ENCODE measurements at regions not wholly inside any gene's neighbourhood (a gene's known extent, or its start where the extent isn't known, plus 50 kb on each side); places are given as distances from the start of the nearest gene placed in this dataset.

GRCh38 chr6:66605011-66605410 lies 898.0 kb upstream of the EYS start:
- Histone ChIP-seq H3K4me1 (ENCODE audit: control insufficient read depth in 1 of 2, low read depth in 2 of 2) (no peaks in the 10 kb centered on the region), H3K27me3 (replicated peaks; ENCODE audit: insufficient read depth) (no peaks in the 10 kb centered on the region), H3K4me3 (no peak overlapping the region), H3K36me3 (no peaks in the 10 kb centered on the region), H3K27ac (no peak overlapping the region), H3K9me3 (no peaks in the 10 kb centered on the region)
- no peak for DNase-seq (ENCODE audit: low spot score)
- no peak for ATAC-seq (ENCODE audit: insufficient number of reproducible peaks, low FRiP score, low read depth)
- TF ChIP-seq CTCF (IDR thresholded peaks at IDR 0.05): no peak

DNA sequence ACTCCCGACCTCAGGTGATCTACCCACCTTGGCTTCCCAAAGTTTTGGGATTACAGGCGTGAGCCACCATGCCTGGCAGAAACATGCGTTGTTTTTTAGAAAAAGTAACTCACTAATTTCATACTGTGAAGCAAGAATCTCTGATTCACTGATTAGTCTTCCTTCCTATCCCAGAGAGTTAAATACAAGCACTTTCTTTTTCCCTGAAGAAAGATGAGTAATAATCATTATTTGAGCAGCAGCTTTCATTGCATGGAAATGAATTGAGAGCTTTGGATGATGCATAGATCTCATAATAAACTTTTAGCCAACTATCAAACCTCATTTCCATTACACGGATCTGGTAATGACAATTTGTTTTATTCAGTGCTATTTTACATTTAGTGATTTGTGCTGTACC lies 892.5 kb upstream of the EYS start:
- TF ChIP-seq CTCF (IDR thresholded peaks at IDR 0.05): no peak
- ATAC-seq (ENCODE audit: insufficient number of reproducible peaks, low FRiP score, low read depth) (no peak), DNase-seq (ENCODE audit: low spot score) (no peak)
- Histone ChIP-seq H3K4me3 (no peak overlapping the region), H3K27ac (no peak overlapping the region), H3K27me3 (replicated peaks; ENCODE audit: insufficient read depth) (no peaks in the 10 kb centered on the region), H3K9me3 (no peaks in the 10 kb centered on the region), H3K36me3 (no peaks in the 10 kb centered on the region), H3K4me1 (ENCODE audit: control insufficient read depth in 1 of 2, low read depth in 2 of 2) (no peaks in the 10 kb centered on the region)

GRCh38 chr6:66578362-66578761 lies 871.3 kb upstream of the EYS start:
- no peak overlapping the region for H3K27ac ChIP-seq
- no peaks in the 10 kb centered on the region for H3K4me1 ChIP-seq (ENCODE audit: control insufficient read depth in 1 of 2, low read depth in 2 of 2)
- no peak overlapping the region for H3K4me3 ChIP-seq
- H3K36me3 ChIP-seq: no peaks in the 10 kb centered on the region
- TF ChIP-seq CTCF (IDR thresholded peaks at IDR 0.05): no peak
- DNase-seq (ENCODE audit: low spot score) (no peak), ATAC-seq (ENCODE audit: insufficient number of reproducible peaks, low FRiP score, low read depth) (no peak)
- no peaks in the 10 kb centered on the region for H3K9me3 ChIP-seq
- no peaks in the 10 kb centered on the region for H3K27me3 ChIP-seq (replicated peaks; ENCODE audit: insufficient read depth)

GRCh38 chr6:66568271-66568670 lies 861.2 kb upstream of the EYS start:
- no peak for TF ChIP-seq CTCF (IDR thresholded peaks at IDR 0.05)
- no peak overlapping the region for H3K27ac ChIP-seq

DNA sequence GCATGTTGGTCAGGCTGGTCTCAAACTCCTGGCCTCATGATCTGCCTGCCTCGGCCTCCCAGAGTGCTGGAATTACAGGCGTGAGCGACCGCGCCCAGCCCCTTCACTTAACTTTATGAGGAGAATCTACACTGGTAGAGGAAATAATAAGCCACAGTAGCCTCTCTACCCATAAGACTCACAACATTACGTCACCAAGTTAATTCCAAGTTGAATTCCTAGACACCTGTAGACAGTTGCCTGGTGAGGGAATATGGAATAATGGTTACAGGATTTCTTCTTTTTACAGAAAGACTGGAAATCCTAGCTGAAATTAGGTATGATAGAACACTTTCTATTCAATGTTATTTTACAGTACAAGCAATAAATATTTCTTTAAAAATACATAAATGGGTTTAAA lies 854.5 kb upstream of the EYS start:
- ATAC-seq (ENCODE audit: insufficient number of reproducible peaks, low FRiP score, low read depth) (no peak), DNase-seq (ENCODE audit: low spot score) (no peak)
- H3K4me1 ChIP-seq (ENCODE audit: control insufficient read depth in 1 of 2, low read depth in 2 of 2): no peaks in the 10 kb centered on the region

More at GRCh38 chr6:66568271-66568670, 861.2 kb upstream of the EYS start:
- Histone ChIP-seq H3K36me3 (no peaks in the 10 kb centered on the region), H3K4me3 (no peak overlapping the region), H3K9me3 (no peaks in the 10 kb centered on the region), H3K27me3 (replicated peaks; ENCODE audit: insufficient read depth) (no peaks in the 10 kb centered on the region), H3K4me1 (ENCODE audit: control insufficient read depth in 1 of 2, low read depth in 2 of 2) (no peaks in the 10 kb centered on the region)
- ATAC-seq (ENCODE audit: insufficient number of reproducible peaks, low FRiP score, low read depth) (no peak), DNase-seq (ENCODE audit: low spot score) (no peak)

More for the DNA sequence above, 854.5 kb upstream of the EYS start:
- TF ChIP-seq CTCF (IDR thresholded peaks at IDR 0.05): no peak
- Histone ChIP-seq H3K36me3 (no peaks in the 10 kb centered on the region), H3K9me3 (no peaks in the 10 kb centered on the region), H3K27ac (no peak overlapping the region), H3K4me3 (no peak overlapping the region), H3K27me3 (replicated peaks; ENCODE audit: insufficient read depth) (no peaks in the 10 kb centered on the region)

Data from thoracic aorta (tissue), 2 donors.